HG03378 (cell line): ENCODE measurements at regions not wholly inside any gene's neighbourhood (a gene's known extent, or its start where the extent isn't known, plus 50 kb on each side); places are given as distances from the start of the nearest gene placed in this dataset.

ENCODE experiments used
- ATAC-seq: cut with Tn5 transposase; IDR thresholded peaks from one replicate; pipeline ENCODE4 v1.9.1; 2021; ENCODE audit warnings: mild to moderate bottlenecking, moderate library complexity; ENCODE audit not compliant: unreplicated experiment

GRCh38 chr13:40460116-40460515, 206.3 kb downstream of the FOXO1 start:
- no peak for ATAC-seq

DNA sequence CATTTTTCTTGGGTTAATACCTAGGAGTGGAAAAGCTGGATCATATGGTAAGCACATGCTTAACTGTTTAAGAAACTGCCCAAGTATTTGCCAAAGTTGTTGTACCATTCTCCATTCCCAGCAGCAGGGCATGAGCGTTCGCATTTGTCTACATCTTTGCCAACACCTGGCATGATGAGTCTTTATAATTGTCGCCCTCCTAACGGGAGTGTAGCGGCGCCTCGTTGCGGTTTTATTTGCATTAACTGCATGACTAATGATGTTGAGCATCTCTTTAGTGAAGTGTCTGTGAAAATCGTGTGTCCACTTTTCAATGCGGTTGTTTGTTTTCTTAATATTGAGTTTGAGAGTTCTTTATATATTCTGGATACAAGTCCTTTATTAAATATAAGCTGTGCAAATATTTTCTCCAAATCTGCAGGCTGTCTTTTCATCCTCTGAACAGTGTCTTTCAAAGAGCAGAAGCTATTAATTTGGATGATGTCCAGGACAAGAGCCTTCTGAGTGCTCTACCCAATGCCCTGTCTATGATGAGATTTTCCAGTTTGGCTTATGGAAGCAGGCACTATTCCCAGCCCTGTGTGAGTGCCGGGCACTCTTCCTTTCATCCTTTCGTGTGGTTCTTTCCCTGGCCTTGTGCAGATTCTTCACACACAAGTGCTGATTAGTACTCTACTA, 202.0 kb downstream of the FOXO1 start:
- no peak for ATAC-seq

DNA sequence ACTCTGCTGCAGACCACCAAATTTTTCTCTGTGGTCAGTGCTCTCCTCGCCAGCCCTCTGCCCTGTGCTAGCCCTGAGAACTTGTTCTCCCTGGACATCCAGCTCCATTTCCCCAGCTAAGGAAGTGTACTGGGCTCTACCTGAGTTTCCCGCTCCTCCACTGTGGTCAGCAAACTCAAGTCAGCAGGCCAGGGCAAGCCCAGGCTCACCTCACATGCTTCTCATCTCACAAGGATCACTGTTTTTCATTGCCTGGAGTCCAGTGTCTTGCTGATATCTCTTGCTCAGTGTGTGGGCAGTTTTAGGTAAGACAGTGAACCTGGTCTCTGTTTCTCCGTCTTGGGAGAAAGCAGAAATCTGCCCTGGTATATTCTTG, 201.4 kb downstream of the FOXO1 start:
- ATAC-seq, result no peak

DNA sequence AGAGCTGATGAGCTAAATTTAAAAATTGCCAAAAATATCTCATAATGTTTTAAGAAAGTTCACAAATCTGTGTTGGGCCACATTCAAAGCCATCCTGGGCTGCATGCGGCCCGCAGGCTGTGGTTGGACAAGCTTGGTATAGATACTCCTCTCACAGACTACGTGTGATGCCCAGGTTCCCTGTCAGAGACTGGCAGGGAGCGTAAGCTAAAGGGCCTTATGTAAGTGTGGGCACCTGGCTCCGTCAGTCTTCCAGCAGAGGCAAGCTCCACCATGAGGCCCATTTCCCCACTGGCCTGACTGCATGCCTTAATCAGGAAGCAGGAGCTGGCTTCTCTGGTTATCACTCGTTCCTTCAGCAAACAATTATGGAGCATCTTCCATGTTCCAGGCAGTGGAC, 200.2 kb downstream of the FOXO1 start:
- no peak for ATAC-seq

- ATAC-seq, result no peak
Measured at GRCh38 chr13:40468227-40468838, 198.1 kb downstream of the FOXO1 start.

DNA sequence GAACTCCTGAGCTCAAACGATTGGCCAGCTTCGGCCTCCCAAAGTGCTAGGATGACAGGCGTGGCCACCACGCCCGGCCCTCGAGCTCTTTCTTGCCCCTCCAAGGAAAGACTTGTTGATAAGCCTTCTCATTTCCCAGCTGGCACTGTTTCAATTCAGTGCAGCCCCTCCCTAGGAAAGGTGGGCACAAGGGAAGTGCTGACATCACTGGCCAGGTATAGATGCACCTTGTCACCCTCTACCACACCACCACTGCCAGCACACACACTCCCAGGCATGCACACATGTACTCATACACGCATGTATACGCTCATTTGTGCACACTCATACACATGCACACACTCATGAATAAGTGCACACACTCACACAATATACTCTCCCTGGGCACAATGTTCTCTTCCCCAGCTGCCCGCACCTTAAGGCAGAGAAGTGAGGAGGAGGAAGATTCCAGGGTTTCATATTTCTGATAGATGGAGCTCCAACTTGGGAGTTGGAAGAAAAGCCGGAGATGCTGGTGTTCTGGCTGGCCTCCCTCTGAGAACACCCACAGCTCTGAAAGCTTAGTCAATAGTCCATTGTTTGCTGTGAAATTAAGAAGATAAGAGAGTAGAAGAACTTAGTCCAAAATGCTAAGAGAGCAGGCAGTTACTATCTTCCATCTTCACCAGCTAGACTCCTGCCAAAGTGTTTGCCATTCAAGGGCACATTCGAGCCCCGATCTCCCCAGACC, 196.7 kb downstream of the FOXO1 start:
- no peak for ATAC-seq

- ATAC-seq, result no peak
Measured at GRCh38 chr13:40470660-40471059, 195.8 kb downstream of the FOXO1 start.

DNA sequence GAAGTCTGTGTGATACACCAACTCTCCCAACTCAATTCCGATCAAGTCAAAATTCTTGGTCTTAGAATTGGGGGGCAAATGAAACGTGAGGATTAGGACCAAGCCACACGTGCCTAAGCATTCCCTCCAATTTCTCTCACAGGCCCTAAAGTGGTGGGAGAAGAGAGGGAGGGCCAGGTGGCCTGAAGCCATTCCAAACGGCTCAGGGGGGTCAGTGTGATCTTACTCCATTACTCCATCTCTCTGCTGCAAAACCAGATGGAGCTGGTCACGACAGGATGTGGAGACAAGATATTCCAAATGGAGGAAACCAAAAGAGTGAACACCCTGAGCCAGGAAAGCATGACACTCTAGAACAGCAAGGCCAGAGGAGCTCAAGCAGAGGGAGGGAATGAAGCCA, 195.4 kb downstream of the FOXO1 start:
- ATAC-seq, result no peak

DNA sequence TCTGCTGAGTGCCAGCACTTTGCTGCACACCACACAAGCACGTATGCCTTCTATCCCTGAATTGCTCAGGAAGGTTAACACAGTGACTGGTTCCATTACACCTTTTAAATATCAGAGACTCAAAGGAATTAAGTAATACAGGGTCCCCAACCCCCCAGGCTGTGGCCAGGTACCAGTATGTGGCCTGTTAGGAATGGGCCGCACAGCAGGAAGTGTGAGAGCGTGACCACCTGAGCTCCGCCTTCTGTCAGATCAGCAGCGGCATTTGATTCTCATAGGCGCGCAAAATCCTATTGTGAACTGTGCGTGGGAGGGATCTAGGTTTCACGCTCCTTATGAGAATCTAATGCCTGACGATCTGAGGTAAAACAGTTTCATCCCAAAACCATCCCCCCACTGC, 194.5 kb downstream of the FOXO1 start:
- ATAC-seq, result no peak

GRCh38 chr13:40472427-40473220, 193.8 kb downstream of the FOXO1 start:
- ATAC-seq, result no peak

DNA sequence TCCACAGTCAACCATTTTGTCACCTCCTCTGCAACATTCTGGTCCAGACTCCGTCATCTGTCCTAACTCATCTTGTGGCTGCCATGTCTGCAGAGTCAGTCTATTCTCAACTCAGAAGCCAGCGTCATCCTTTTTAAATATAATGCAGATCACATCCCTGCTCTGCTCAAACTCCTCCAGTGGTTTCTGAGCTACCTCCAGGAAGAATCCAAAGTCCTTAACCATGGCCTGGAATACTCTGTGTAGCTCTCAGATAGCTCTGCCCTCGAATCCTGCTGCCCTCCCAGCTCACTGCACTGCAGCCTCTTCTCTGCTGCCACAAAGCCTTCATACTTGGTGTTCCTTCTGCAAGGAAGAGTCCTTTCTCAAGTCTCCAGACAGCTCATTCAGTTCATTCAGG, 190.8 kb downstream of the FOXO1 start:
- ATAC-seq, result no peak

- no peak for ATAC-seq
Measured at GRCh38 chr13:40476175-40476958, 190.1 kb downstream of the FOXO1 start.

GRCh38 chr13:40477623-40478608, 188.5 kb downstream of the FOXO1 start:
- no peak for ATAC-seq

DNA sequence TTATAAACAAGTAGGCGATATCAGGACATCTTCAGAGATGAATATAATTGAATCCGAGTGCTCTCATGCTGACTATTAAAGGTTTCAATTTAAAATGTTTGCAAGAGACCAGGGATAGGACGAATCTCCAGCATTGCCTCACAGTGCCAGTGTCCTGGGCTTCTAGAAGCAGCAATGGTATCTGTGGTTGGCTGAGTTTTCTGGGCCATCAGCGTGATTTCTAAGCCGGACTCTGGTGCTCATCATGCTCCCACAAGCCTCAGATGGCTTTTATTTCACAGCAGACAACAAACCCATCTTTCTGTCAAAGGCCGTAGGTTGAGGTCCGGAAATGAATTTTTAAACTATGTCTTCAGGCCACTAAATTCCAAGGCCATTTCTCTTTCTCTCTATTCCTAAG, 187.7 kb downstream of the FOXO1 start:
- ATAC-seq, result no peak

GRCh38 chr13:40479196-40479845, 187.1 kb downstream of the FOXO1 start:
- no peak for ATAC-seq

- ATAC-seq, result no peak
Measured at GRCh38 chr13:40480012-40480914, 186.2 kb downstream of the FOXO1 start.

- no peak for ATAC-seq
Measured at GRCh38 chr13:40480915-40481516, 185.4 kb downstream of the FOXO1 start.

- ATAC-seq, result no peak
Measured at GRCh38 chr13:40483601-40484000, 182.8 kb downstream of the FOXO1 start.
